Kidney epithelial cell (primary cell): ENCODE measurements at regions not wholly inside any gene's neighbourhood (a gene's known extent, or its start where the extent isn't known, plus 50 kb on each side); places are given as distances from the start of the nearest gene placed in this dataset.

Source experiments
- DNase-seq: peaks from one replicate; pipeline ENCODE4 v3.0.0-alpha.2; 2010; ENCODE audit warnings: low read depth
- H3K27me3 ChIP-seq: 2 replicates; pipeline ENCODE4 v1.6.0; 2011; ENCODE audit warnings: low read length; ENCODE audit not compliant: control insufficient read depth, insufficient read depth
- H3K36me3 ChIP-seq: 2 replicates; pipeline ENCODE4 v1.5.1; 2011; ENCODE audit warnings: low read length; ENCODE audit not compliant: control insufficient read depth, insufficient read depth
- H3K4me3 ChIP-seq: 2 replicates; pipeline ENCODE4 v1.5.1; 2011; ENCODE audit warnings: low read depth, mild to moderate bottlenecking, control low read depth, low read length
- CTCF ChIP-seq: IDR thresholded peaks from 2 replicates; pipeline ENCODE4 v1.5.1; 2011; ENCODE audit warnings: mild to moderate bottlenecking, moderate library complexity, low read length, control low read depth, inconsistent platforms; ENCODE audit not compliant: insufficient read depth, poor library complexity, severe bottlenecking

GRCh38 chr1:195951313-195951712 is 656.9 kb downstream of the KCNT2 start:
- Histone ChIP-seq H3K36me3 (no peaks in the 10 kb centered on the region), H3K27me3 (no peaks in the 10 kb centered on the region), H3K4me3 (no peak overlapping the region)
- no peak for DNase-seq
- TF ChIP-seq CTCF, result no peak

GRCh38 chr1:195948123-195948895 is 659.9 kb downstream of the KCNT2 start:
- DNase-seq, result no peak
- Histone ChIP-seq H3K27me3 (no peaks in the 10 kb centered on the region), H3K36me3 (no peaks in the 10 kb centered on the region), H3K4me3 (no peak overlapping the region)
- TF ChIP-seq CTCF, result no peak

- no peak for TF ChIP-seq CTCF
- DNase-seq, result no peak
- no peaks in the 10 kb centered on the region for H3K27me3 ChIP-seq
- no peak overlapping the region for H3K4me3 ChIP-seq
- H3K36me3 ChIP-seq, result no peaks in the 10 kb centered on the region
These were observed 661.7 kb downstream of the KCNT2 start for GRCh38 chr1:195946500-195946899.

GRCh38 chr1:195941795-195942194 is 666.4 kb downstream of the KCNT2 start:
- Histone ChIP-seq H3K27me3 (no peaks in the 10 kb centered on the region), H3K36me3 (no peaks in the 10 kb centered on the region), H3K4me3 (no peak overlapping the region)
- TF ChIP-seq CTCF, result no peak
- DNase-seq, result no peak

- Histone ChIP-seq H3K27me3 (no peaks in the 10 kb centered on the region), H3K36me3 (no peaks in the 10 kb centered on the region), H3K4me3 (no peak overlapping the region)
- DNase-seq, result no peak
- TF ChIP-seq CTCF, result no peak
These were observed 666.9 kb downstream of the KCNT2 start for GRCh38 chr1:195941314-195941713.

GRCh38 chr1:195939844-195940243 is 668.4 kb downstream of the KCNT2 start:
- Histone ChIP-seq H3K4me3 (no peak overlapping the region), H3K36me3 (no peaks in the 10 kb centered on the region), H3K27me3 (no peaks in the 10 kb centered on the region)
- TF ChIP-seq CTCF, result no peak
- DNase-seq, result no peak
